ENCODE measurements at regions not wholly inside any gene's neighbourhood (a gene's known extent, or its start where the extent isn't known, plus 50 kb on each side); places are given as distances from the start of the nearest gene placed in this dataset.
A peak's percentile ranks its signal among the peaks of the same experiment; 100 is the strongest.
"Not testable (repeated sequence)": the region's sequence is repeated elsewhere in the genome, so short reads cannot be mapped to it uniquely, and the experiment has no call there.

- H3K9me3 ChIP-seq (replicated peaks; ENCODE audit: control insufficient read depth, insufficient read depth, low read depth, low read length) = no peaks in the 10 kb centered on the region
- intact Hi-C loops (cut with micrococcal nuclease) = no loop called here
- POLR2A ChIA-PET = no interaction called here
- no peak overlapping the region for H3K4me3 ChIP-seq
- no peak for DNase-seq (ENCODE audit: extremely low read depth in 1 of 4, low spot score in 3 of 4)
- no peak overlapping the region for H3K27ac ChIP-seq (ENCODE audit: extremely low read depth, low read depth, low read length)
- no peaks in the 10 kb centered on the region for H4K20me1 ChIP-seq (replicated peaks; ENCODE audit: control insufficient read depth, insufficient read depth, low read length)
- CTCF ChIA-PET (ENCODE audit: low intra/inter-chr PET ratio) = no interaction called here
- no peaks in the 10 kb centered on the region for H3K36me3 ChIP-seq (ENCODE audit: control insufficient read depth, insufficient read depth, low read length)
- under 1% methylated on average over 11 of the region's 11 CpGs for WGBS (ENCODE audit: insufficient coverage, low coverage, missing lambda C conversion rate)
- no peaks in the 10 kb centered on the region for H3K4me1 ChIP-seq (replicated peaks in 1 of 2; ENCODE audit: control insufficient read depth in 2 of 2, insufficient read depth in 2 of 2, low read length in 2 of 2)
- no peak overlapping the region for H3K9ac ChIP-seq (ENCODE audit: insufficient read depth in 1 of 2, low read depth in 2 of 2, low read length in 2 of 2)
- H3K27me3 ChIP-seq (ENCODE audit: control insufficient read depth in 2 of 2, insufficient read depth in 2 of 2, low read length in 2 of 2) = no peaks in the 10 kb centered on the region
- no peak overlapping the region for H2AFZ ChIP-seq (ENCODE audit: low read depth, low read length)
- no peaks in the 10 kb centered on the region for H3K9me1 ChIP-seq (ENCODE audit: control insufficient read depth, insufficient read depth, low read length)
- in situ Hi-C loops (cut with MboI) = no loop called here
- BruUV-seq (replicated peaks) = no TSS peak
- no peak for TF ChIP-seq KAT2B (IDR thresholded peaks at IDR 0.05; ENCODE audit: low read depth, low read length)
- peak; percentile 51 for FAIRE-seq
- no peaks in the 10 kb centered on the region for H3K79me2 ChIP-seq (ENCODE audit: control insufficient read depth, insufficient read depth, low read length)
- H3K4me2 ChIP-seq (ENCODE audit: insufficient read depth, low read length) = no peak overlapping the region
- ATAC-seq = no peak; the same call in 2 of the 3 replicates
These were observed 58.7 kb upstream of the RGS1 start for GRCh38 chr1:192516776-192517297.

- FAIRE-seq; POLR2A ChIA-PET; H3K27me3 ChIP-seq (ENCODE audit: control insufficient read depth in 2 of 2, insufficient read depth in 2 of 2, low read length in 2 of 2); H4K20me1 ChIP-seq (replicated peaks; ENCODE audit: control insufficient read depth, insufficient read depth, low read length); in situ Hi-C loops (cut with MboI); H3K4me3 ChIP-seq; BruUV-seq (replicated peaks); H3K4me2 ChIP-seq (ENCODE audit: insufficient read depth, low read length); H2AFZ ChIP-seq (ENCODE audit: low read depth, low read length); CTCF ChIA-PET (ENCODE audit: low intra/inter-chr PET ratio); ATAC-seq; H3K9me3 ChIP-seq (replicated peaks; ENCODE audit: control insufficient read depth, insufficient read depth, low read depth, low read length); H3K36me3 ChIP-seq (ENCODE audit: control insufficient read depth, insufficient read depth, low read length); H3K79me2 ChIP-seq (ENCODE audit: control insufficient read depth, insufficient read depth, low read length); H3K4me1 ChIP-seq (replicated peaks in 1 of 2; ENCODE audit: control insufficient read depth in 2 of 2, insufficient read depth in 2 of 2, low read length in 2 of 2); intact Hi-C loops (cut with micrococcal nuclease); H3K9ac ChIP-seq (ENCODE audit: insufficient read depth in 1 of 2, low read depth in 2 of 2, low read length in 2 of 2); H3K9me1 ChIP-seq (ENCODE audit: control insufficient read depth, insufficient read depth, low read length); H3K27ac ChIP-seq (ENCODE audit: extremely low read depth, low read depth, low read length); DNase-seq (ENCODE audit: extremely low read depth in 1 of 4, low spot score in 3 of 4): not testable (repeated sequence)
- 0% methylated on average over 6 of the region's 6 CpGs for WGBS (ENCODE audit: insufficient coverage, low coverage, missing lambda C conversion rate)
- TF ChIP-seq TFE3 (CRISPR knock-in tag; IDR thresholded peaks at IDR 0.05) = peak; percentile 28
These were observed 57.7 kb upstream of the RGS1 start for GRCh38 chr1:192517716-192518355.

Measured in K562 (cell line).